WI38 (cell line): ENCODE measurements at regions not wholly inside any gene's neighbourhood (a gene's known extent, or its start where the extent isn't known, plus 50 kb on each side); places are given as distances from the start of the nearest gene placed in this dataset.

ENCODE experiments used
- H3K4me3 ChIP-seq: 2 replicates; pipeline ENCODE4 v1.5.1; 2011; ENCODE audit warnings: low read depth, mild to moderate bottlenecking, control low read depth, low read length
- CTCF ChIP-seq: IDR thresholded peaks from 2 replicates; pipeline ENCODE4 v1.5.1; 2012; ENCODE audit warnings: low read depth, mild to moderate bottlenecking, control low read depth, low read length

GRCh38 chr2:65729246-65729645 is 296.8 kb upstream of the SPRED2 start:
- TF ChIP-seq CTCF, result no peak
- no peak overlapping the region for H3K4me3 ChIP-seq

DNA sequence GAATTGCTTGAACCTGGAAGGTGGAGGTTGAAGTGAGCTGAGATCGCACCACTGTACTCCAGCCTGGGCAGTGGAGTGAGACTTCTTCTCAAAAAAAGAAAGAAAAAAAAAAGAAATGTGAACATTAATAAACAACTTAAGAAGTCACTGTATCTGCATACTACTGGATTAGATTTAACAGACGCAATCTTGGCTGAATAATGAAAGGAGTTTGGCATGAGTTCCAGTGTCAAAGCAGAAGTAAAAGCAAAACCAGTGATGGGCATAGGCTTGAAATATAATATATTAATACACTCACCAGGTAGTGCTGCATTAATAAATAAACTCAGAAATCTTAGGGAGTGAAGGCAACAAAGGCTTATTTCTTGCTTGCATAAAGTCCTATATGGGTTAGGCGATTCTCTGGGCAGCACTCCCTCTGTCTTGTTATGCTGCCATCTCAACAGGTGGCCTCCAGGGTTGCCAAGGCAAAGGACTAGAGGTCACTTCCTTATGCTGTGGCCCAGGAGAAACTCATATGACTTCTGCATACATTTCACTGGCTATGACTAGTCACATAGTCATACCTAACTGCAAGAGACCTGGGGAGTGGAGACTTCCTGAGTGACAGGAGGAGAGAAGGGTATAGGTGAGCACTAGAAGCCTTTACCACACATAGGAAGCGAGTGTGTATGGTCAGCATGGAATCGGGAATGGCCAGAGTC is 296.2 kb upstream of the SPRED2 start:
- no peak for TF ChIP-seq CTCF
- no peak overlapping the region for H3K4me3 ChIP-seq

- H3K4me3 ChIP-seq, result no peak overlapping the region
- TF ChIP-seq CTCF, result no peak
These were observed 295.4 kb upstream of the SPRED2 start for GRCh38 chr2:65727816-65728215.

DNA sequence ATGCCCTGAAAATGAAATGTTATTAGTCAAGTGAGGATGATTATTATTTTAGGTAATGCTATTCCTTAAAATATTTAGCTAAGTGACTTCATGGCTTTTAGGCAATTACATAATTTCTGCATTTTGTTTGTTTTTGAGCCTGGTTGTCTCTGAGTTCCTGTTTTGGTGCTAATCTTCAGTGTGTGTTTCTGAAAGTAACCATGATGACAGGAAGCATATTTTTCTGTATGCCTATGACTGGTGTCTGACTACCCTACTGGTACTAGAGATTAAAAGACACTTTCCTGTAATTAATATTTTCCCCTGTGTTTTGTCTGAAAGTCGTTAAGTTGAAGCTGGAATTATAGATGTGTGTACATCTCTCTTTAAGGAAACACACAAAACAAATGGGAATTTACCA is 295.0 kb upstream of the SPRED2 start:
- no peak for TF ChIP-seq CTCF
- no peak overlapping the region for H3K4me3 ChIP-seq

DNA sequence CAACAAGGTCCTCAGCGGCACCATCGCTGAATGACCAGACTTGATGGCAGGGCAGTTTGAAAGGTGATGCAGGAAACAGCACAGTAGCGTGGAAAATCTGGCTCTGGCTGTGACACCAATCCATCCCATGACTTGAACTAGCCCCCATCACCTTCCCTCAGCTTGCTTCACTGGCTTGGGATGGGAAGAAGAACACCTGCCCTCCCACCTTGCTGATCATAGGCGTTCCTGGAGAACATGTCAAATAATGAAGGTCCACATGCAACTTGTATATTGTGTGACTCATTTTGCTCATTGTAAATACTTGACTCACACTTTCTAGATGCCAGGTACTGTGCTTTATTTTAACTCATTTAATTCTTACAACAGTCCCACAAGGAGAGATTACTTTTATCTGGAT is 292.4 kb upstream of the SPRED2 start:
- no peak for TF ChIP-seq CTCF
- no peak overlapping the region for H3K4me3 ChIP-seq

- no peak for TF ChIP-seq CTCF
- H3K4me3 ChIP-seq, result no peak overlapping the region
These were observed 291.9 kb upstream of the SPRED2 start for GRCh38 chr2:65724336-65724735.

DNA sequence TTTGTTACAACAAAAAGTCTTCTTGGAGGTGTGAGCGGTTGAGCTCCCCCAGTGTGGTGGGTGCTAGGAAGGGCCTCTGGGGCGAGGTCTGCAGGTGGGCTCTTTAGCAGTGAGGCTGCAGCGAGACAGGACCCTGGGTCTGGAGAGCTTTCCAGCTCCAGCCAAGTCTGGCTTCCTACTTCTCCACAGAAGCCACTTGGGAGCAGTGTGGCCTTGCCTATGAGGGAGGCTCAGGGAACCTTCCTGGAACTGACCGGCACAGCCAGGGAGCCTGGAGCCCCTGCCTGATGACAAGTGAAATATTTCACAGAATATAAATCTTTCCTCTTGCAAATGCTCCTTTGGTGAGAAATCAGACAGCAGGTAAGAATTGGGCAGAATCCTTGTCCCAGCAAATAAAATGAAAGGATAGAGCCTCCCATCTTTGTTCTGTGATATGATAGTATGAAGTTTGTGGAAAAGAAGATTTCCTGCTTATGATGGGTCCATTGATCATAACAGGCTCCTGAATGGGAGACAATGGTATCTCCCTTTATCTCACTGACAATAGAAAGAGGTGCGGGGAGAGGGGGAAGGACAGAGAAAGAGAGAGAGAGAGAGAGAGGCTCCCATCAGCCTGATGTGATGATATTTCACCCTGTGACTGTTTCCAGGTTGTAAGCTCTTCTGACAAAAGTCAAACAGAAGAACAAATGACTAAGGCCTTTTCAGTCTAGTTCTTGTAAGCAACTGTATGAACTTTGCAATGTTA is 289.8 kb upstream of the SPRED2 start:
- TF ChIP-seq CTCF, result 0 out of 2 replicates have a peak, but pooled peaks have one; percentile 7
- no peak overlapping the region for H3K4me3 ChIP-seq
